ENCODE measurements at regions not wholly inside any gene's neighbourhood (a gene's known extent, or its start where the extent isn't known, plus 50 kb on each side); places are given as distances from the start of the nearest gene placed in this dataset.

- no peak for TF ChIP-seq CTCF (IDR thresholded peaks at IDR 0.05; ENCODE audit: control insufficient read depth, extremely low read depth, insufficient read depth)
- no peak overlapping the region for H3K4me3 ChIP-seq (ENCODE audit: low read depth, low read length)
- DNase-seq (ENCODE audit: low read depth), result no peak
Measured at GRCh38 chrX:124725502-124725901, 379.1 kb downstream of the SH2D1A start.

GRCh38 chrX:124726292-124726691 lies 379.9 kb downstream of the SH2D1A start:
- no peak for DNase-seq (ENCODE audit: low read depth)
- no peak overlapping the region for H3K4me3 ChIP-seq (ENCODE audit: low read depth, low read length)
- TF ChIP-seq CTCF (IDR thresholded peaks at IDR 0.05; ENCODE audit: control insufficient read depth, extremely low read depth, insufficient read depth), result no peak

DNA sequence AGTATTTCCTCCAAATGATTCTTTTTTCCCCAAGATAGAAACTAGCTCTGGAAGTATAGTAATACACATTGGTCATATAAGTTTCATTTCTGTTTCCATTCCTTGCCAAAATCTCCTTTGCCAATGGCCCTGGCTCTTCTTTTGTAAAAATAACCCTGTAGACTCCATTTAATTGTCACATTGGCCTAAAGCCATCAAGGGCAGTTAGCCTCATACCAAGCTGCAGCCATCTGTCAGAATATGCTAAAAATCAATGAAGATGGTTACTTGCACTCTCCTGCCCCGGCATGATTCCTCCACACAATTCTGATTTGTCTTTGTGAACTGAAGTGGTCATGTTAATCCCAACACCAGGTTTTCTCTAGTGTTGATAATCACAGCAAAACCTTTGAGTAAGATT lies 380.5 kb downstream of the SH2D1A start:
- no peak for DNase-seq (ENCODE audit: low read depth)
- no peak overlapping the region for H3K4me3 ChIP-seq (ENCODE audit: low read depth, low read length)
- TF ChIP-seq CTCF (IDR thresholded peaks at IDR 0.05; ENCODE audit: control insufficient read depth, extremely low read depth, insufficient read depth), result no peak

GRCh38 chrX:124736553-124737270 lies 390.3 kb downstream of the SH2D1A start:
- H3K4me3 ChIP-seq (ENCODE audit: low read depth, low read length), result no peak overlapping the region

GRCh38 chrX:124737771-124738170 lies 391.4 kb downstream of the SH2D1A start:
- DNase-seq (ENCODE audit: low read depth), result no peak

More at GRCh38 chrX:124736553-124737270, 390.3 kb downstream of the SH2D1A start:
- no peak for DNase-seq (ENCODE audit: low read depth)
- TF ChIP-seq CTCF (IDR thresholded peaks at IDR 0.05; ENCODE audit: control insufficient read depth, extremely low read depth, insufficient read depth), result no peak

GRCh38 chrX:124747295-124747694 lies 400.9 kb downstream of the SH2D1A start:
- DNase-seq (ENCODE audit: low read depth), result no peak
- TF ChIP-seq CTCF (IDR thresholded peaks at IDR 0.05; ENCODE audit: control insufficient read depth, extremely low read depth, insufficient read depth), result no peak
- H3K4me3 ChIP-seq (ENCODE audit: low read depth, low read length), result no peak overlapping the region

More at GRCh38 chrX:124737771-124738170, 391.4 kb downstream of the SH2D1A start:
- TF ChIP-seq CTCF (IDR thresholded peaks at IDR 0.05; ENCODE audit: control insufficient read depth, extremely low read depth, insufficient read depth), result no peak
- H3K4me3 ChIP-seq (ENCODE audit: low read depth, low read length), result no peak overlapping the region

GRCh38 chrX:124764354-124764753 lies 418.0 kb downstream of the SH2D1A start:
- DNase-seq (ENCODE audit: low read depth), result no peak
- no peak overlapping the region for H3K4me3 ChIP-seq (ENCODE audit: low read depth, low read length)
- no peak for TF ChIP-seq CTCF (IDR thresholded peaks at IDR 0.05; ENCODE audit: control insufficient read depth, extremely low read depth, insufficient read depth)

Measured in LNCaP clone FGC (cell line).